GM12872 (cell line): ENCODE measurements at regions not wholly inside any gene's neighbourhood (a gene's known extent, or its start where the extent isn't known, plus 50 kb on each side); places are given as distances from the start of the nearest gene placed in this dataset.

Experiments
- TF ChIP-seq, protein P1 (sequence below): IDR thresholded peaks from 3 replicates; pipeline ENCODE4 v1.5.1; 2011; ENCODE audit warnings: low read depth, mild to moderate bottlenecking, low read length, moderate library complexity; ENCODE audit not compliant: insufficient read depth

DNA sequence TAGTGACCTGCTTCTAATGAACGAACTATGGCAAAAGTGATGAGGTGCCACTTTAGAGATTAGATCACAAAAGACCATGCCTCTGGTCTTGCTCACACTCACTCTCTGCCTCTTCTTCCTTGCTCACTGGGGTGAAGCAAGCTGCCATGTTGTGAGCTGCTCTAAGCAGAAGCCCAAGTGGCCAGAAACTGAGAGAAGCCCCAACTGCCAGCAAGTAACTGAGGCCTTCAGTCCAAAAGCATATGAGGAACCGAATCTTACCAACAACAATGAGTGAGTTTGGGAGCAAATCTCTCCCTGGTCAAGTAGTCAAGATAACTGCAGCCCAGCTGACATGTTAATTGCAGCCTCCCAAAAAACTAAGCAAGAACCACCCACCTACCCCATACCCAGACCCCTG lies 126.0 kb upstream of the ACO1 start:
- TF ChIP-seq, protein P1, sequence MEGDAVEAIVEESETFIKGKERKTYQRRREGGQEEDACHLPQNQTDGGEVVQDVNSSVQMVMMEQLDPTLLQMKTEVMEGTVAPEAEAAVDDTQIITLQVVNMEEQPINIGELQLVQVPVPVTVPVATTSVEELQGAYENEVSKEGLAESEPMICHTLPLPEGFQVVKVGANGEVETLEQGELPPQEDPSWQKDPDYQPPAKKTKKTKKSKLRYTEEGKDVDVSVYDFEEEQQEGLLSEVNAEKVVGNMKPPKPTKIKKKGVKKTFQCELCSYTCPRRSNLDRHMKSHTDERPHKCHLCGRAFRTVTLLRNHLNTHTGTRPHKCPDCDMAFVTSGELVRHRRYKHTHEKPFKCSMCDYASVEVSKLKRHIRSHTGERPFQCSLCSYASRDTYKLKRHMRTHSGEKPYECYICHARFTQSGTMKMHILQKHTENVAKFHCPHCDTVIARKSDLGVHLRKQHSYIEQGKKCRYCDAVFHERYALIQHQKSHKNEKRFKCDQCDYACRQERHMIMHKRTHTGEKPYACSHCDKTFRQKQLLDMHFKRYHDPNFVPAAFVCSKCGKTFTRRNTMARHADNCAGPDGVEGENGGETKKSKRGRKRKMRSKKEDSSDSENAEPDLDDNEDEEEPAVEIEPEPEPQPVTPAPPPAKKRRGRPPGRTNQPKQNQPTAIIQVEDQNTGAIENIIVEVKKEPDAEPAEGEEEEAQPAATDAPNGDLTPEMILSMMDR = no peak

DNA sequence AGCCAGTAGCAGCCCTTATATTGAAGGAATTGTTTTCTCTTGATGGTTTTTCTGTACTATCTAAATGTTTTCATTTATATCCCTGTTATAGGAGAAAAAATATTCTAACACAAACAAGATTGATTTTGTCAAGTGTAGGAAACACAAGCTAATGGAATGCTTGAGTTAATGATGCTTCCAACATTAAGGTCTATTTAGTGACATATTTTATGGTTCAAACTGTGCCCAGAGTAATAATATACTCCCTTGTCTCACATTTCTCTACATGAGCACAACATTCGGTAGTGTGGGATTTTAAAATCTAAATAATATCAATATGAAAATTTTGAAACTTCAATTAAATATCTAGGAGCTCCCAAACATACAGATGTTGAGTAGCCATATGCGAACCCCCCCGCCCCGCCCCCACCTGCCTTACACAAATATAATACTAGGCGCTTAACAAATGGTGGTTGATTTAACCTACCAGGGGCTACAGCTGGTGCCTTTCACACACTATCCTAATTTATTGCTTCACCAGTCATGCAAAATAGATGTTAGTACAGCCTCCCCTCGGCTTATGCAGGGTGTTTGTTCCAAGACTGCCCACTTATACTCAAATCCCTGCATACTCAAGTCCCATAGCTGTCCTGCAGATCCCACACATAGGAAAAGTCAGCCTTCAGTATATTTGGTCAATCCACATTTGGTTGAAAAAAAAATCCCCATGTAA lies 124.1 kb upstream of the ACO1 start:
- TF ChIP-seq, protein P1 = no peak

DNA sequence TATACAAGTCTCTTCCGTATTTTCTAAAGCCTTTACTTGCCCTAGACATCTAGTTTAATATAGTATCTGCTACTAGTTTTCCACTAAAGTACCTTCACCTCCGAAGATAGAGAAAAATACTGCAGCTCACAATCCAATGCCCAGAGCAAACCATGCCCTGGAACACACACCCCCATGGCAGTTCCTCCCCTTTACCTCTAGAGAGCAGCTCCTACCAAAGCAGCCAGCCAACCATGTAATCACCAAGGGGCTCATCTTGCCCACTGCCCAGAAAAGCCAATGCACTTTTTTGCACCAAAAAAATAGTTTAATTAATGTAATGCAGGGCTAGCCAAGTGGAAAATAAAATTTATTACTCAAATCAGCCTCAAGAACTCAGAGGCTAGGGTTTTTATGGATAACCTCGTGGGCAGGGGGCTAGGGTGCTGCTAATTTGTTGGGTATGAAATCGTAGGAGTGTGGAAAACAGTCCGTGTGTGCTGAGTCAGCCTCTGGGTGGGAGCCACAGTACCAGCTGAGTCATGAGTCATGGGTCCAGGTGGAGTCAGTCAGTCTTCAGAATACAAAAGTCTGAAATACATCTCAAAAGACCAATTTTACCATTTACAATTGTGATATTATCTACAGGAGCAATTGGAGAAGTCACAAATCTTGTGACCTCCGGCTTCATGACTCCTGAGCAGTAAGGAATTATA lies 120.1 kb upstream of the ACO1 start:
- TF ChIP-seq, protein P1 = 0 out of 3 replicates have a peak, but pooled peaks have one; percentile 10

DNA sequence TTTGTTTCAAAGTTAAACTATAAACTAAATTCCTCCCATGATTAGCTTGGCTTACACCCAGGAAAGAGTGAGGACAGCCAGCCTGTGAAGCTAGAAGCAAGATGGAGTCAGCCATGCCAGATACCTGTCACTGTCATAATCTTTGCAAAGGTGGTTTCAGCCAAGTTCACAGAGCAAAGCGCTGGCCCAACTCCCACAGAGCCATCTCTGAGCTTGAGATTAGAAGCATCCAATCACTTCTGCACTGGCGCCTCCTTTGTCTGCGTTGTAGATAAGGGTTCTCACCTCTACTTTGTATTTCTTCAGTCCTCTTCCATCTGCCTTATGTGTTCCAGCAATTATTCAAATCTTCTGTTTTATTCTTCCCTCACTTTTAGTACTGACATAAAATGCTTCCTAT lies 119.4 kb upstream of the ACO1 start:
- TF ChIP-seq, protein P1 = no peak

DNA sequence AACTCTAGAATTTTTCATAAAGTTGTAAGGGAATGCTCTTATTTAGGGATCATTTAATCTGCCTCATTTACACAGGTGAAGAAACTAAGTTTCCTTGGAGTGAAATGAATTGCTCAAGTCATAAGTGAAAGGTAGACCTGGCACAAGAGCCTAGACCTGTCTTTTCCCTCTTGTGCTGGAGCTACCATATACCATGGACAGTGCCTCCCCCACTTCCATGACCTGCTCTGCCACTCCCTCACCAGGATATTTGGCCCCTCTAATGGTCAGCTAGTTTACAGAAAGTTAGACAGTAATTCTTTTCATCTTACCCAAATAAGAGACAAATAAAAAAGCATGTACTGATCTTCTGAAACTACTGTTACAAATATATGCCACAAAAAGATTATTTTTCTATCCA lies 105.5 kb upstream of the ACO1 start:
- TF ChIP-seq, protein P1 = no peak

DNA sequence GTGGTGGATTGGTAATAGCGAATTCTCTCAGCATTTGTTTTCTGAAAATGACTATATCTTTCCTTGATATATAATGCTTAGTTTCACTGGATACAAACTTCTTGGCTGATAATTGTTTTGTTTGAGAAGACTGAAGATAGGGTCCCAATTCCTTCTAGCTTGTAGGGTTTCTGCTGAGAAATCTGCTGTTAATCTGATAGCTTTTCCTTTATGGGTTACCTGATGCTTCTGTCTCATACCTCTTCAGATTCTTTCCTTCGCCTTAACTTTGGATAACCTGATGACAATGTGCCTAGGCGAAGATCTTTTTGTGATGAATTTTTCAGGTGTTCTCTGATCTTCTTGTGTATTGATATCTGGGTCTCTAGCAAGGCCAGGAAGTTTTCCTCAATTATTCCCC lies 94.7 kb upstream of the ACO1 start:
- TF ChIP-seq, protein P1 = no peak

DNA sequence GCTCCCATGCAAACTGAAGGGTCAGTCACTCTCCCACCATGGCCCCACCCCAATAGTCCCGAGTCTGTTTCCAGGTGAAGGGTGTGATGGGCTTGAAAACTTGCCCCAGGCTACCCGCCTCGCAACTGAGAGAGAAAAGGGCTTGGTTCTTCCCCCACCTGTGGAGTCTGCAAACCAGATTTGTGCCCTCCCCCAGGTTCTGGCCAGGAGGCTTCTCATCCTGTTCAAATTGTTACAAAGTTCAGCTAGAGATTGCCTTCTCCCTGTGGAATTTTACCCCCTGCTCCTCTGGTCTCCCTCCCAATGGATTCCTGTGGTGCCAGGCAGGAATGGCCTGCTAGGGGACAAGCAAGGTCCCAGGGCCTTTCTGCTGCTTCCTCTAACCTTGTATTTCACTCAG lies 93.1 kb upstream of the ACO1 start:
- TF ChIP-seq, protein P1 = no peak
